ENCODE measurements at regions not wholly inside any gene's neighbourhood (a gene's known extent, or its start where the extent isn't known, plus 50 kb on each side); places are given as distances from the start of the nearest gene placed in this dataset.

DNA sequence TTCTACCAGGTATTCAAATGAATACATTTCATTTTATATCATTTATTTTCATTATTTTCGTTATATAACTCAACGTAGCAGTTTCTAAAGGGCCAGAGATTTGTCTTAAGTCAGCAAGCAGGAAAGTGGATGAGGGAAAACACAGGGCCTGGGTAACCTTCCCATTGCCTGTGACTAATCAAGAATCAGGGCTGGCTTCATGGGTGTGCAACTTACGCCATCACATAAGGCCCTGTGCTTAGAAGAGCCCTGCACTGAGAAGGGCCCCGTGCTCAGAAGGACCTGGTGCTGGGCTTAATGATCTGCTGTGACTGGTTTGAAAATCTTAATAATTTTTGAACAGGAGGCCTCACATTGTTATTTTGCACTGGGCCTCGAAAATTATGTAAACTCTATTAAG, 65.4 kb upstream of the FAM9C start:
- no peak for DNase-seq (ENCODE audit: low read depth, low spot score)
- BruUV-seq (replicated peaks): no TSS peak
- no peak overlapping the region for H3K4me3 ChIP-seq (replicated peaks in 1 of 2; ENCODE audit: low read depth in 1 of 2, low read length in 2 of 2)

More for the DNA sequence above, 65.4 kb upstream of the FAM9C start:
- no peak overlapping the region for H3K27ac ChIP-seq (ENCODE audit: low read depth, low read length)
- H3K9me2 ChIP-seq (ENCODE audit: insufficient read depth): no peaks in the 10 kb centered on the region
- no peaks in the 10 kb centered on the region for H3K79me2 ChIP-seq (ENCODE audit: insufficient read depth, low read length)
- intact Hi-C loops (cut with micrococcal nuclease): loop anchor here (10.0 kb wide), 1 partner anchor 125 kb away; no protein-coding TSS in a partner anchor
- no peak overlapping the region for H3K9ac ChIP-seq (ENCODE audit: low read length)
- no peaks in the 10 kb centered on the region for H4K20me1 ChIP-seq (ENCODE audit: insufficient read depth)
- ChIA-PET POLR2A (no interaction called here), RAD21 (ENCODE audit: low non-redundant PET in 1 of 2, low total read pairs in 2 of 2, uncharacterized antibody in 2 of 2, unreplicated experiment in 2 of 2) (no interaction called here), CTCF (no interaction called here)
- H3K4me2 ChIP-seq (ENCODE audit: low read length): no peak overlapping the region
- ATAC-seq: no peak
- no peak for TF ChIP-seq MAX (IDR thresholded peaks at IDR 0.05)
- TF ChIP-seq EGR1 (IDR thresholded peaks at IDR 0.05; ENCODE audit: low read depth): no peak
- no peak for TF ChIP-seq TCF7L2 (IDR thresholded peaks at IDR 0.05; ENCODE audit: borderline replicate concordance, extremely low read depth, insufficient read depth, insufficient read length)
- TF ChIP-seq ZFX (IDR thresholded peaks at IDR 0.05): no peak
- TF ChIP-seq JUND (IDR thresholded peaks at IDR 0.05): no peak
- TF ChIP-seq REST (IDR thresholded peaks at IDR 0.05; ENCODE audit: low read depth): no peak
- H3K27me3 ChIP-seq (ENCODE audit: insufficient read depth, low read length): no peaks in the 10 kb centered on the region
- peaks cover 7 to 15% of the 10 kb centered on the region in 2 experiments; a peak in 2 of 4 replicates for H3K4me1 ChIP-seq (ENCODE audit: control insufficient read depth in 1 of 2, insufficient read depth in 2 of 2, low read length in 2 of 2)
- H2AFZ ChIP-seq (ENCODE audit: low read depth, low read length, poor library complexity, severe bottlenecking): peak overlapping the region; percentile 85
- no peaks in the 10 kb centered on the region for H3K9me3 ChIP-seq (ENCODE audit: control insufficient read depth in 1 of 2, insufficient read depth in 1 of 2, low read depth in 1 of 2, low read length in 2 of 2)
- H3K36me3 ChIP-seq (ENCODE audit: control insufficient read depth in 1 of 2, insufficient read depth in 2 of 2, low read length in 2 of 2): no peaks in the 10 kb centered on the region

All from HCT116 (cell line).